ENCODE measurements at regions not wholly inside any gene's neighbourhood (a gene's known extent, or its start where the extent isn't known, plus 50 kb on each side); places are given as distances from the start of the nearest gene placed in this dataset.
A peak's percentile ranks its signal among the peaks of the same experiment; 100 is the strongest.

DNA sequence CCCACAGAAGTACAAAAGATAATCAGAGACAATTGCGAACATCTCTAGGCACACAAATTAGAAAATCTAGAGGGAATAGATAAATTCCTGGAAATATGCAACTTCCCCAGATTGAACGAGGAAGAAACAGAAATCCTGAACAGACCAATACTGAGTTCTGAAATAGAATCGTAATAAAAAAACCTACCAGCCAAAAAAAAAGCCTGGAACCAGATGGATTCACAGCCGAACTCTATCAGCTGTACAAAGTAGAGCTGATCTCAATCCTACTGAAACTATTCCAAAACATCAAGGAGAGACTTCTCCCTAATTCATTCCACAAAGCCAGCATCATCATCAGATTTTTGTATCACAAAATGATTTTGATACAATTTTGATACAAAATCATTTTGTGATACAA is 206.4 kb downstream of the REEP3 start:
- TF ChIP-seq, protein P1, sequence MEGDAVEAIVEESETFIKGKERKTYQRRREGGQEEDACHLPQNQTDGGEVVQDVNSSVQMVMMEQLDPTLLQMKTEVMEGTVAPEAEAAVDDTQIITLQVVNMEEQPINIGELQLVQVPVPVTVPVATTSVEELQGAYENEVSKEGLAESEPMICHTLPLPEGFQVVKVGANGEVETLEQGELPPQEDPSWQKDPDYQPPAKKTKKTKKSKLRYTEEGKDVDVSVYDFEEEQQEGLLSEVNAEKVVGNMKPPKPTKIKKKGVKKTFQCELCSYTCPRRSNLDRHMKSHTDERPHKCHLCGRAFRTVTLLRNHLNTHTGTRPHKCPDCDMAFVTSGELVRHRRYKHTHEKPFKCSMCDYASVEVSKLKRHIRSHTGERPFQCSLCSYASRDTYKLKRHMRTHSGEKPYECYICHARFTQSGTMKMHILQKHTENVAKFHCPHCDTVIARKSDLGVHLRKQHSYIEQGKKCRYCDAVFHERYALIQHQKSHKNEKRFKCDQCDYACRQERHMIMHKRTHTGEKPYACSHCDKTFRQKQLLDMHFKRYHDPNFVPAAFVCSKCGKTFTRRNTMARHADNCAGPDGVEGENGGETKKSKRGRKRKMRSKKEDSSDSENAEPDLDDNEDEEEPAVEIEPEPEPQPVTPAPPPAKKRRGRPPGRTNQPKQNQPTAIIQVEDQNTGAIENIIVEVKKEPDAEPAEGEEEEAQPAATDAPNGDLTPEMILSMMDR (IDR thresholded peaks at IDR 0.05): no peak
- no peak for ATAC-seq
- Histone ChIP-seq H3K4me3 (no peak overlapping the region), H3K36me3 (ENCODE audit: low read depth) (no peaks in the 10 kb centered on the region), H3K9me3 (no peaks in the 10 kb centered on the region), H3K4me1 (ENCODE audit: low read depth) (no peaks in the 10 kb centered on the region)
- DNase-seq: no peak
- intact Hi-C loops (cut with DNase I, micrococcal nuclease): loop anchor here in 1 of 2 donors (10.0 kb wide), 2 partner anchors 513 to 563 kb away; no protein-coding TSS in a partner anchor

DNA sequence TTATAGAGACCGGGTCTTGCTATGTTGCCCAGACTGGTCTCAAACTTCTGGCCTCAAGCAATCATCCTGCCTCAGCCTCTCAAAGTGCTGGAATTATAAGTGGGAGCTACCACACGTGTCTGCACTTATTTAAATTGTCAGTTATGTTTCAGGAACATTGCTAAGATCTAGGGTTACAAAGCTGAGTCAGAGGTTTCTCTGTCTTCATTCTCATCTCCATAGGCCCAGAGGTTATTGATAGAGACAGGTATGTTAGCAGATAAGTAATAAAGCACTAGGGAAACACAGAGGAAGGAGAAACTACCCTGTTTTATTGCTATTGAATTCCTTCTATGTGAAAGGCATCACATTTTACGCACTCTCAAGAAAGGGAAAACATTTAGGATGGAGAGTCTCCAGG is 214.1 kb downstream of the REEP3 start:
- H3K36me3 ChIP-seq (ENCODE audit: low read depth): no peaks in the 10 kb centered on the region
- intact Hi-C loops (cut with DNase I, micrococcal nuclease): no loop called here
- H3K4me3 ChIP-seq: no peak overlapping the region
- TF ChIP-seq, protein P1 (IDR thresholded peaks at IDR 0.05): no peak
- DNase-seq (no peak), ATAC-seq (no peak)
- H3K4me1 ChIP-seq (ENCODE audit: low read depth): no peaks in the 10 kb centered on the region
- no peaks in the 10 kb centered on the region for H3K9me3 ChIP-seq

DNA sequence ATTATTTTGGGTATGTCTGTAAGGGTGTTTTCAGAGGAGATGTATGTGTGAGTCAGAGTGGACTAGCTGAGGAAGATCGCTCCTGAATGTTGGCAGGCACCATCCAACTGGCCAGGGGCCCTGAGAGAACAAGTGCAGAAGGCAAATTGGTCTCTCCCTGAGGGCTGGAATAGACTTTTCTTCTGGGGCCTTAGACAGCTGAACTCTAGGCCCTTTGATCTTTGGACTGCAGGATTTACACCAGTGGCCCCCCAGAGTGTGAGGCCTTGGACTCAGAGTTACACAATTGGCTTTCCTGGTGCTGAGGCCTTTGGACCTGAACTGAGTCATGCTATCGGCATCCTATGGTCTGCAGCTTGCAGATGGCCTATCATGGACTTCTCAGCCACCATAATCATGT is 217.2 kb downstream of the REEP3 start:
- no peak overlapping the region for H3K4me3 ChIP-seq
- ATAC-seq (peak; percentile 69), DNase-seq (no peak)
- no peaks in the 10 kb centered on the region for H3K36me3 ChIP-seq (ENCODE audit: low read depth)
- intact Hi-C loops (cut with DNase I, micrococcal nuclease): no loop called here
- no peaks in the 10 kb centered on the region for H3K4me1 ChIP-seq (ENCODE audit: low read depth)
- no peaks in the 10 kb centered on the region for H3K9me3 ChIP-seq
- TF ChIP-seq, protein P1 (IDR thresholded peaks at IDR 0.05): no peak

DNA sequence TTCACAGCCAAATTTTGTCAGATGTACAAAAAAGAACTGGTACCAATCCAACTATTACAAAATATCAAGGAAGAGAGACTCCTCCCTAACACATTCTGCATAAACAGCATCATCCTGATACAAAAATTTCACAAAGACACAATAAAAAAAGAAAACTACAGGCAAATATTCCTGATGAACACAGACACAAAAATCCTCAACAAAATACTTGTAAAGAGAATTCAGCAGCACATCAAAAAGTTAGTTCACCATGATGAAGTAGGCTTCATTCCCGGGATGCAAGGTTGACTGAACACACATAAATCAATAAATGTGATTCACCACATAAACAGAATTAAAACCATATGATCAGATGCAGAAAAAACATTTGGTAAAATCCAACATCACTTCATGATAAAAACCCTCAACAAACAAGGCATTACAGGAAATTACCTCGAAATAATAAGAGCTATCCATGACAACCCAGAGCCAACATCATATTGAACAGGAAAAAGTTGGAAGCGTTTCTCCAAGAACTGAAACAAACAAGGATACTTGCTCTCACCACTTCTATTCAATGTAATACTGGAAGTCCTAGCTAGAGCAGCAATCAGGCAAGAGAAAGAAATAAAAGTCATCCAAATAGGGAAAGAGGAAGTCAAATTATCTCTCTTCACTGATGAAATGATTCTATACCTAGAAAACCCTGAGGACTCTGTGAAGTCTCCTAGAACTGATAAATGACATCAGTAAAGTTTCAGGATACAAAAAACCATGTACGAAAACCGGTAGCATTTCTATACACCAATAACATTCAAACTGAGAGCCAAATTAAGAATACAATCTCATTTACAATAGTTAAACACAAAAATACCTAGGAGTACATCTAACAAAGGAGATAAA is 223.1 kb downstream of the REEP3 start:
- Histone ChIP-seq H3K4me1 (ENCODE audit: low read depth) (no peaks in the 10 kb centered on the region), H3K36me3 (ENCODE audit: low read depth) (no peaks in the 10 kb centered on the region), H3K9me3 (no peaks in the 10 kb centered on the region), H3K4me3 (no peak overlapping the region)
- ATAC-seq: no peak
- DNase-seq: no peak
- intact Hi-C loops (cut with DNase I, micrococcal nuclease): no loop called here
- TF ChIP-seq, protein P1 (IDR thresholded peaks at IDR 0.05): no peak

DNA sequence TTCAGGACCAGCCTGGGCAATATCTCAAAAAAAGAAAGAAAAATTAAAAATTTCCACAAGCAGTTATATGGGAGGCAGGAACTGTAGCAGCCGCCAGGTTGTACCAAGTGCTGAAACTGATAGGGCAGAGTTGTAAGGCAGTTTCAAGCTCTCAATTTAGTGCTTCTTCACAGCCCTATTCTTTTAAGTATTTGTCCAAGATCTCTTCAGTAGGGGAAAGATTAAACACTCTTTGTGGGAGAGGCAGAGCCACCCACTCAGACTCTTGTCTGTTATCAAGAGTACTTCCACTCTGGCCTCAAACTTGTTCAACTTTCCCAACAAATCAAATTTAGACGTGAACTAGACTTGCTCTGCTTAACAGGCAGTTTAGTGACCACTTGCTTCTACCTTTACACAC is 228.7 kb downstream of the REEP3 start:
- no peaks in the 10 kb centered on the region for H3K4me1 ChIP-seq (ENCODE audit: low read depth)
- no peak overlapping the region for H3K4me3 ChIP-seq
- TF ChIP-seq, protein P1 (IDR thresholded peaks at IDR 0.05): no peak
- no peaks in the 10 kb centered on the region for H3K9me3 ChIP-seq
- ATAC-seq (no peak), DNase-seq (no peak)
- H3K36me3 ChIP-seq (ENCODE audit: low read depth): no peaks in the 10 kb centered on the region
- intact Hi-C loops (cut with DNase I, micrococcal nuclease): no loop called here
